IMR-90 (cell line): ENCODE measurements at regions not wholly inside any gene's neighbourhood (a gene's known extent, or its start where the extent isn't known, plus 50 kb on each side); places are given as distances from the start of the nearest gene placed in this dataset.

Experiments
- ATAC-seq: fragments of 200-7000 bp; cut with Tn5 transposase; 2 replicates; pipeline ENCODE4 v1.9.1; 2020; ENCODE audit warnings: low read depth, mild to moderate bottlenecking, moderate library complexity
- BruUV-seq: library from RNA; stranded (reverse); fragments of 400-500 nt; replicated peaks from 2 replicates; lab custom pipeline; 2021; lab: Mats Ljungman, UMichigan
- CTCF ChIA-PET: fragments of 300-600 bp; formaldehyde crosslinking; extraction: SDS; loops from one replicate; lab custom pipeline; 2021; ENCODE audit warnings: antibody characterized with exemption; lab: Yijun Ruan, JAX
- POLR2A ChIA-PET: fragments of 300-600 bp; sonication (Branson Sonifier 250); formaldehyde crosslinking; loops from one replicate; lab custom pipeline; 2022; ENCODE audit warnings: antibody characterized with exemption; ENCODE audit not compliant: unreplicated experiment; lab: Charles Lee
- DNase-seq: peaks from one replicate; pipeline ENCODE4 v3.0.0; 2013
- H2AFZ ChIP-seq: replicated peaks from 2 replicates; pipeline ENCODE3; 2013; ENCODE audit warnings: low read length, mild to moderate bottlenecking; ENCODE audit not compliant: poor library complexity
- H2AK5ac ChIP-seq: 2 replicates; pipeline ENCODE4 v1.6.1; 2013; ENCODE audit warnings: low read depth, low read length, inconsistent platforms
- H2AK9ac ChIP-seq: replicated peaks from 2 replicates; pipeline ENCODE3; 2013; ENCODE audit warnings: mild to moderate bottlenecking, low read depth, low read length, moderate library complexity; ENCODE audit not compliant: poor library complexity
- H2BK120ac ChIP-seq: 2 replicates; pipeline ENCODE4 v1.6.1; 2013; ENCODE audit warnings: low read depth, low read length, inconsistent platforms
- H2BK15ac ChIP-seq: 3 replicates; pipeline ENCODE4 v1.6.1; 2013; ENCODE audit warnings: low read depth, low read length, inconsistent platforms
- H2BK20ac ChIP-seq: 2 replicates; pipeline ENCODE4 v1.6.1; 2013; ENCODE audit warnings: low read depth, mild to moderate bottlenecking, inconsistent platforms, low read length, moderate library complexity
- H2BK5ac ChIP-seq: 2 replicates; pipeline ENCODE4 v1.6.1; 2013; ENCODE audit warnings: mild to moderate bottlenecking, low read depth, low read length, inconsistent platforms; ENCODE audit not compliant: poor library complexity, severe bottlenecking
- H3K14ac ChIP-seq: replicated peaks from 2 replicates; pipeline ENCODE4 v1.6.1; 2013; ENCODE audit warnings: low read depth, low read length, inconsistent platforms
- H3K18ac ChIP-seq: 2 replicates; pipeline ENCODE4 v1.6.1; 2013; ENCODE audit warnings: low read depth, low read length, control low read depth
- H3K23ac ChIP-seq: 2 replicates; pipeline ENCODE4 v1.6.1; 2013; ENCODE audit warnings: low read depth, low read length, inconsistent platforms
- H3K27ac ChIP-seq: 2 replicates; pipeline ENCODE4 v1.5.1; 2013; ENCODE audit warnings: mild to moderate bottlenecking, control low read depth, low read length; ENCODE audit not compliant: insufficient read depth
- H3K27me3 ChIP-seq: 2 replicates; pipeline ENCODE4 v1.6.1; 2013; ENCODE audit warnings: low read length; ENCODE audit not compliant: control insufficient read depth, insufficient read depth
- H3K36me3 ChIP-seq: 2 replicates; pipeline ENCODE4 v1.6.1; 2013; ENCODE audit warnings: low read length, mixed read lengths; ENCODE audit not compliant: control insufficient read depth, insufficient read depth
- H3K4ac ChIP-seq: 2 replicates; pipeline ENCODE4 v1.6.1; 2013; ENCODE audit warnings: low read depth, low read length, inconsistent platforms
- H3K4me1 ChIP-seq: 2 replicates; pipeline ENCODE4 v1.6.1; 2013; ENCODE audit warnings: low read length, mixed read lengths; ENCODE audit not compliant: control insufficient read depth, insufficient read depth
- H3K4me2 ChIP-seq: 2 replicates; pipeline ENCODE4 v1.6.1; 2013; ENCODE audit warnings: low read depth, mild to moderate bottlenecking, control low read depth, low read length, moderate library complexity
- H3K4me3 ChIP-seq: 2 replicates; pipeline ENCODE4 v1.5.1; 2013; ENCODE audit warnings: low read depth, mild to moderate bottlenecking, control low read depth, low read length, moderate library complexity; ENCODE audit not compliant: insufficient read depth
- H3K56ac ChIP-seq: 2 replicates; pipeline ENCODE4 v1.6.1; 2013; ENCODE audit warnings: low read length, inconsistent platforms; ENCODE audit not compliant: insufficient read depth; ENCODE audit errors: extremely low read depth
- H3K79me1 ChIP-seq, 2 experiments: 2 replicates each; pipeline ENCODE4 v1.6.1; 2013; ENCODE audit warnings: low read length in 2 of 2, inconsistent platforms in 1 of 2, low read depth in 1 of 2
- H3K9ac ChIP-seq: 2 replicates; pipeline ENCODE4 v1.6.1; 2013; ENCODE audit warnings: low read depth, low read length, control low read depth
- H3K9me1 ChIP-seq: 2 replicates; pipeline ENCODE4 v1.6.1; 2013; ENCODE audit warnings: low read length, inconsistent platforms; ENCODE audit not compliant: insufficient read depth
- H3K9me3 ChIP-seq: 2 replicates; pipeline ENCODE4 v1.6.1; 2013; ENCODE audit warnings: low read length; ENCODE audit not compliant: control insufficient read depth, insufficient read depth
- H4K20me1 ChIP-seq: 2 replicates; pipeline ENCODE4 v1.6.1; 2013; ENCODE audit warnings: low read length, inconsistent platforms; ENCODE audit not compliant: insufficient read depth
- H4K5ac ChIP-seq: 2 replicates; pipeline ENCODE4 v1.6.1; 2013; ENCODE audit warnings: mild to moderate bottlenecking, low read depth, low read length, control low read depth
- H4K8ac ChIP-seq, 2 experiments: 2 replicates each; pipeline ENCODE4 v1.6.1; 2013; ENCODE audit warnings: low read depth in 2 of 2, low read length in 2 of 2, control low read depth in 1 of 2, inconsistent platforms in 1 of 2
- H4K91ac ChIP-seq: 2 replicates; pipeline ENCODE4 v1.6.1; 2013; ENCODE audit warnings: low read depth, low read length, inconsistent platforms; ENCODE audit not compliant: insufficient read depth
- BHLHE40 ChIP-seq: fragments of 150-350 bp; IDR thresholded peaks from 2 replicates; pipeline ENCODE4 v1.6.1; 2016; ENCODE audit warnings: mild to moderate bottlenecking, low read depth, low read length
- CEBPB ChIP-seq: IDR thresholded peaks from 2 replicates; pipeline ENCODE4 v1.6.1; 2012; ENCODE audit warnings: low read depth, low read length, improper control_type of control experiment
- CHD1 ChIP-seq: IDR thresholded peaks from 2 replicates; pipeline ENCODE4 v1.6.1; 2012; ENCODE audit warnings: low read depth, low read length, improper control_type of control experiment
- CTCF ChIP-seq: conservative IDR thresholded peaks from 2 replicates; pipeline ENCODE4 v1.5.1; 2012; ENCODE audit warnings: mild to moderate bottlenecking, low read depth, low read length, improper control_type of control experiment
- ELK1 ChIP-seq: fragments of 150-350 bp; IDR thresholded peaks from 2 replicates; pipeline ENCODE4 v1.6.1; 2016; ENCODE audit warnings: low read depth, mild to moderate bottlenecking, low read length, moderate library complexity, borderline replicate concordance
- FOS ChIP-seq: fragments of 150-350 bp; IDR thresholded peaks from 2 replicates; pipeline ENCODE4 v1.6.1; 2016; ENCODE audit warnings: low read depth, low read length
- MAFK ChIP-seq: IDR thresholded peaks from 2 replicates; pipeline ENCODE4 v1.6.1; 2012; ENCODE audit warnings: low read depth, low read length, improper control_type of control experiment
- MAZ ChIP-seq: IDR thresholded peaks from 2 replicates; pipeline ENCODE4 v1.6.1; 2012; ENCODE audit warnings: low read depth, mild to moderate bottlenecking, low read length, improper control_type of control experiment, moderate library complexity, borderline replicate concordance
- MXI1 ChIP-seq: IDR thresholded peaks from 2 replicates; pipeline ENCODE4 v1.6.1; 2012; ENCODE audit warnings: low read depth, mild to moderate bottlenecking, low read length, moderate library complexity, borderline replicate concordance
- NFE2L2 ChIP-seq: fragments of 150-350 bp; IDR thresholded peaks from 2 replicates; pipeline ENCODE4 v1.6.1; 2016; ENCODE audit warnings: low read depth, mild to moderate bottlenecking, low read length
- POLR2A ChIP-seq: IDR thresholded peaks from 2 replicates; pipeline ENCODE4 v1.6.1; 2012; ENCODE audit warnings: mild to moderate bottlenecking, low read depth, low read length
- RAD21 ChIP-seq: IDR thresholded peaks from 2 replicates; pipeline ENCODE4 v1.6.1; 2012; ENCODE audit warnings: low read length, improper control_type of control experiment
- RCOR1 ChIP-seq: IDR thresholded peaks from 2 replicates; pipeline ENCODE4 v1.6.1; 2012; ENCODE audit warnings: mild to moderate bottlenecking, low read length, improper control_type of control experiment; ENCODE audit not compliant: insufficient replicate concordance
- RFX5 ChIP-seq: IDR thresholded peaks from 2 replicates; pipeline ENCODE4 v1.8.0; 2012; ENCODE audit warnings: low read depth, mild to moderate bottlenecking, low read length, moderate library complexity
- SMC3 ChIP-seq: fragments of 150-350 bp; IDR thresholded peaks from 2 replicates; pipeline ENCODE4 v1.6.1; 2016; ENCODE audit warnings: low read depth, mild to moderate bottlenecking, antibody characterized with exemption, low read length, moderate library complexity
- USF2 ChIP-seq: fragments of 150-350 bp; IDR thresholded peaks from 2 replicates; pipeline ENCODE4 v1.6.1; 2017; ENCODE audit warnings: mild to moderate bottlenecking, antibody characterized with exemption, low read length, low read depth
- WGBS, 2 experiments: methylation state at CpG; one replicate each; pipeline versions ENCODE4 v1.1.5 to v1.1.7; 2013; ENCODE audit warnings: missing lambda C conversion rate in 2 of 2; ENCODE audit not compliant: insufficient read length in 1 of 2; ENCODE audit errors: extremely low coverage in 2 of 2; 5-methylcytosine and 5-hydroxymethylcytosine counted together
- dilution Hi-C: fragments of 300-500 bp; cut with HindIII; formaldehyde crosslinking; loops from one replicate; pipeline ENCODE4 v1.14.3; 2018; ENCODE audit warnings: low sequenced_read_pairs; ENCODE audit not compliant: unreplicated experiment
- in situ Hi-C: fragments of 300-500 bp; cut with MboI; formaldehyde crosslinking; loops from 3 replicates; pipeline ENCODE4 v1.14.3; 2019; ENCODE audit warnings: low sequenced_read_pairs, inconsistent platforms, mixed read lengths
- intact Hi-C: fragments of 100-400 bp; cut with micrococcal nuclease; formaldehyde crosslinking; loops from 2 replicates; pipeline ENCODE4 v1.10.0; 2022

GRCh38 chr6:170140129-170140528 lies 150.7 kb downstream of the DLL1 start:
- dilution Hi-C loops (no loop called here), in situ Hi-C loops (no loop called here), intact Hi-C loops (no loop called here)
- Histone ChIP-seq H3K14ac (no peak overlapping the region), H3K4me2 (no peak overlapping the region), H3K4me1 (no peaks in the 10 kb centered on the region), H2AFZ (no peak overlapping the region), H3K23ac (no peak overlapping the region), H3K9me3 (peaks cover 42% of the 10 kb centered on the region), H3K4me3 (no peak overlapping the region), H2BK15ac (no peak overlapping the region), H4K5ac (no peak overlapping the region), H2AK9ac (no peak overlapping the region), H3K9ac (no peak overlapping the region), H3K27ac (no peak overlapping the region), H3K56ac (no peak overlapping the region), H4K20me1 (no peaks in the 10 kb centered on the region), H2AK5ac (no peak overlapping the region), H2BK5ac (no peak overlapping the region), H2BK20ac (no peak overlapping the region), H4K8ac (no peak overlapping the region), H3K79me1 (no peaks in the 10 kb centered on the region), H3K27me3 (no peaks in the 10 kb centered on the region), H3K9me1 (no peaks in the 10 kb centered on the region), H3K36me3 (no peaks in the 10 kb centered on the region), H3K4ac (no peak overlapping the region), H2BK120ac (no peak overlapping the region), H3K18ac (no peak overlapping the region), H4K91ac (no peak overlapping the region)
- 100% methylated on average over 1 of the region's 13 CpGs; no CpG with 5 or more reads in 1 of the 2 experiments for WGBS, 2 experiments
- POLR2A ChIA-PET, result no interaction called here
- CTCF ChIA-PET, result no interaction called here
- no peak for DNase-seq
- BruUV-seq, result no TSS peak
- no peak for ATAC-seq
- TF ChIP-seq USF2 (no peak), CEBPB (no peak), RAD21 (no peak), POLR2A (no peak), ELK1 (no peak), MAZ (no peak), CTCF (no peak), SMC3 (no peak), RCOR1 (no peak), MAFK (no peak), CHD1 (no peak), NFE2L2 (no peak), RFX5 (no peak), BHLHE40 (no peak), FOS (no peak), MXI1 (no peak)
